ENCODE measurements at regions not wholly inside any gene's neighbourhood (a gene's known extent, or its start where the extent isn't known, plus 50 kb on each side); places are given as distances from the start of the nearest gene placed in this dataset.

DNA sequence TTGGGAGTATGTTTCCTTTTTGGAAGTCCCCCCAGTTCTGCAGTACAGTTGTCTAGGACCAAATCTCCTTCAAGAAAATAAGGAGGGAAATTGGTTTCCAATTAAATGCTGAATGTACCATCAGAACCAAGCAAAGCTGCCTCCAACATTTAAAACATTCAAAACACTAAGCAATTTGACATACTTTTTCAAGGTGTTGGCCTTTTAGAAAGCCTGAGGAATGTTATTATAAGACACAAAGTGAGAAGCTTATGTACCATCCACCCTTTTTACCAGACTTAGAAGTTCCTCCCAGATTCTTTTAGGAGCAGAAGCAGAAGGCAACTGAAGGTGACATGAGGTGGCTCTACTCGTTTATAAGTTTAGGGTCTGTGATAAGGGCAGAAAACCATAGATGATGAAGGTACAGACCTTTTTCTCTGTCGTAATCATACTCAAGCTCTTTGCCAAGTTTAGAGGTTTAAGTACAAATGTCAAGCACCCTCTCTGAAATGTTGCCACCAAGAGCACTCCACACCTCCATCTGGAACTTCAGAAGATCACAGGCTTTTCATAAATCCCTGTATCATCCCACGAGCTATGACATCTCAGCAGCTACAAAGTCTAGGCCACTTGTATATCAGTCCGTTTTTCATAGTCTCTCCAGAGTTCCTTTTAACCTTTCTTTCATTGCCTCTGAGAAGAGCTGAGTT is 282.5 kb upstream of the THBS1 start:
- no peak for DNase-seq

DNA sequence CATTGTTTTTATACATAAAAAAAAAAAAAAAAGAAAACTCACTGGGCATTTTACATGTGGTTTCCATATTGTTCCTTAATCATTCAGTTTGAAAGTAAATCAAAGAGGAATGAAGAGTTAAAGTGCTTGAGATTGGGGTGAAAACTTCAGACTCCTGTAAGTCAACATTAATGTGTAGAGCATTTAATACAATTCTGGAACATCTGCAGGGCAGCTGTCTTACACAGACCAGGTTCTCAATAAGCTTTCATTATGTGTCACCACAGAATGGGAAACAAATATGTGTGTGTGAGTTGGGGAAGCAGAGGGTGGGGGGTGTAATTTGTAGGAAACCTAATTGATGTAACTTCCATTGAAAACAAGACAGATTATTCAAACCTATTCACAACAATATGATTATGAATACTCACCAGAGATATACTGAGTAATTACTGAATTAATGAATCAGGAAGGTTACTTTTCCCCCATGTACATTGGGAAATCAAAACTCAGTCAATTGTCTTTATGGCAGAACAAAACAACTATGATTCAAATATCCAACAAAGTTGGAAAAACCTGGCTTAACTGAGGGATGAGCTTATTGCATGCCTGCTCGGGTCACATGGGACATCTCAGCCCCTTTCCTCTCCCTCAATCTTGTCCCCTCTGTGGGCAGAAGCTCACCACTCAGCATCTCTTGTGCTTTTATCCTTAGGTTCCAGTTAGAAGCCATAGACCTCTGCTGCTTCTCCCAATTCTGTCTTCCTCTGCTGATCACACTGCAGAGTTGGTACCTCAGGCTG is 281.2 kb upstream of the THBS1 start:
- no peak for DNase-seq

DNA sequence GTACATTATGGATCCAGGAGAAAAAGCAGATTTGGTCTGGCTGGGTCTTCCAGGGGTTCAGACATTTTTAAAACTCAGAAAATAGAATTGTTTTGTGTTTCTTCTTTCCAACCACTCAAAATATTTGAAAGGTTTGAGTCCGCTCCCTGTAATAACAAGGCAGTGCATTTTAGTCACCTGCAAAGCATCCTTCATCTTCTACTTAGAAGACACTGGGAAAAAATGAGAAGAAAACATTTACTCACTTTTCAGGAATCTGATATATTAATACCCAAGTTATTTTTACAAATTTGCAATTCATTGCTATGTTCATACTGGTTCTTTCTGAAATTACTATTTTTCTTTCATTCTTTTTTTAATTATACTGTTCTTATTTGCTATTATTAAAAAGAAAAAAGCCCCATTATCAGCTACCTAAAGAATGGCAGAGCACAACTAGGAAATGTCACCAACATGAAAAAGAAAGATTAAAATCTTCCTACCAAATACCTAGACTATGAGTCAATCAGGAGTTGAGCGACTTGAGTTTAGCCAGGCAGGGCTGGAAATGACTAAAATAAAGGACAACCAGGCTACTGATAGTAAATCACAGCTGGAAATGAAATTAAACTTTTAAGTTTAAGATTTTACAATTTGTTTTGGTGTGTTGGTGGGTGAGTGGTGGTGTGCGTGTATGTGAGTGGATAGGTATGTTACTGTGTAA is 280.3 kb upstream of the THBS1 start:
- no peak for DNase-seq

DNA sequence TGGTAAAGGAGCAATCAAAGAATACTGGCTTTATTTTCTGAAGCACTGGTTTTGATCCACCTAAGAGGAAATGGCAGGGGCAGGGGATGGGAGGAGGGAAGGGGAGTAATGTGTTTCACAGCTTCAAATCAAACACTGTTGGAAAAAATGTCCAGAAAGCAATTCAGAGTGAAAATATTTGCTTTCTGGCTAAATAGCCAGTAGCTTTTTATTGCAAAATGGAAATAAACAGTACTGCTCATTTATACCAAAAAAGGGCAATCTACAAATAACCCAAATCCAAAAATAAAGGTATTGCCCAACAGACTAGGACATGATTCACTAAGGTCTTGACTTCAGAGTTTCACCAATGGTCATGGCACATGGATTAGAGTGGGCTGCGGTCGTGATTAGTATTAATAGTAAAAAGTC is 279.3 kb upstream of the THBS1 start:
- DNase-seq, result no peak

DNA sequence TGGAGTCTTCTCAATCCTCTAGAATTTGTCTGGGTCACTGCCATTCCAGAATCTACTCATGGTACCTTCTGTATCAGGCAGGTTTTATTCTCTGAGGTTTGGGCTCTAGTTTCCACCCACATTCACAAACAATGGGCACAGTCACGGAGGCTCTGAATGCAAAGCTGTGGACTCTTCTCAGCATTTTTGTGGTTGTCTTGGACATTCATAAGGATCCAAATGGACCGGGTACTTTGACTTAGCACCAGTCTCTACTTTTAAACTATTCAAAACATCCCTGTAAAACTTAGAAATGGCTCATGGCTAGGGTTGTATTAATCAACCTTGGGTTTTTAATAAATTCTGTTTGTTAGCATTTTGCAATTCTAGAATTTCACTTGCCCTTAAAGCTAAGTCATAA is 277.9 kb upstream of the THBS1 start:
- DNase-seq, result no peak

DNA sequence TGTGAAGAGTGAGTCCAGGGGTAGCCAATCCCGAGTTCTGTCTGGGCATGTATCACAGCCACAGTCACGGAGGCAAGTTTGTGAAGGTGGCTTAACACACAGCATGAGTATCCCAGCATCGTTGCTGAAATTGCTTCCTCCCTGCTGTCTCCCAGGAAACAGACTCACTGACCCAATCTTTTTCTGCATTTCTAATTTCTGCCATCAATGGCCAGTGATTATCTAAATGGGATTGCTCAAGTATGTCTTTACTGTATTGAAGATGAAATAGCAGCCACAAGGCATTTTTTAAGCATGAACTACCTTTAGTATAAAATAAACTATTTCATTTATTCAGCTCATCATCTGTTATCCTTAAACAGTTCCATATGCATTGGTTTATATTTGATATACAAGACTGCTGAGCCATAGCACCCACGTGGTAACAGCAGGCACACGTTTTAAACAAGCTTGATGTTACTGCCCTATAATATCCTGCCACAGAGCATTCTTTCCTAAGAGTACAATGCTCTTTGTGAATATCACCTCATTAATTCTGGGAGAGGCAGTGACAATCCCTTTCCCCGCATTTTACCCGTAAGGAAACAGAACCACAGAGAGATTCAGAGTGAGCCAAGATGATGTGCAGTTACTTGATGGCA is 276.6 kb upstream of the THBS1 start:
- no peak for DNase-seq

DNA sequence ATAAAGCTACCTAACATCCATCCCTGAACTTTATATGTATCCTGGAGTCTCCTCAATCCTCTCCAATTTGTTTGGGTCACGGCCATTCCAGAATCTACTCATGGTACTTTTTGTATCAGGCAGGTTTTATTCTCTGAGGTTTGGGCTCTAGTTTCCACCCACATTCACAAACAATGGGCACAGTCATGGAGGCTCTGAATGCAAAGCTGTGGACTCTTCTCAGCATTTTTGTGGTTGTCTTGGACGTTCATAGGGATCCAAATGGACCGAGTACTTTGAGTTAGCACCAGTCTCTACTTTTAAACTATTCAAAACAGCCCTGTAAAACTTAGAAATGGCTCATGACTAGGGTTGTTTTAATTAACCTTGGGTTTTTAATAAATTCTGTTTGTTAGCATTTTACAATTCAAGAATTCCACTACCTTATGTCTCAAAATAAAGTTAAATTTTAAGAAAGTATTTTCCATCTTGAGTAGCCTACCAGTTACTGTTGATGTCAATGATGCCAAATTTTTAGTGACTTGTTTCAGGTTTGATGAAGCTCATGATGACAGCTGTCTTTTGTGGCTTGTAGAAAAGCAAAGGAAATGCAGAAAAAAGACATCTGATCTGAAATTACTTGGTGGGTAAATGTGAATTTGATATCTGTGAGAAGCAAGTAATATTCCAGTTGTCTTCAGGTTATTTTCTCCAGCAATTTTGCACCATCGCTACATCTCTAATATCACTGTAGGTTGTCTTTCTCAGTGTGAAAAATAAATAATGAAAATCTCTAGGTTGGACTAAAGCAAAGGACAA is 275.7 kb upstream of the THBS1 start:
- no peak for DNase-seq

DNA sequence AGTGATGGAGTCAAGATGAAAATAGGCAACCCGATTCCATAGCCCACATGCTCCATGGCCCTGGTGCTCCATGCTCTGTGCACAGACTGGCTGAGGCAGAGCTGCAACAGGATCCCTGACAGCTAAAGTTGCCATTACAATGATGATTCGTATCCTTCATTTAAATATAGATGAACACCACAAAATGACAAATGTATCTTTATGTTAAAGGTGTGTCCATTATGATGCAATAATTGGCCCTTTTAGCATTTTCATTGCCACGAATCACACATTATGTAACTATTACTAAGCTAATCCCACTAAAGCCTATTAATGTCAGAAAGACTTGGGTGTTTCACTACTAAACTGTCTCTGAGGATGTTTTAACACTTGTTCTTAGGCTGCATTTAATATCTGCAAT is 270.2 kb upstream of the THBS1 start:
- no peak for DNase-seq

DNA sequence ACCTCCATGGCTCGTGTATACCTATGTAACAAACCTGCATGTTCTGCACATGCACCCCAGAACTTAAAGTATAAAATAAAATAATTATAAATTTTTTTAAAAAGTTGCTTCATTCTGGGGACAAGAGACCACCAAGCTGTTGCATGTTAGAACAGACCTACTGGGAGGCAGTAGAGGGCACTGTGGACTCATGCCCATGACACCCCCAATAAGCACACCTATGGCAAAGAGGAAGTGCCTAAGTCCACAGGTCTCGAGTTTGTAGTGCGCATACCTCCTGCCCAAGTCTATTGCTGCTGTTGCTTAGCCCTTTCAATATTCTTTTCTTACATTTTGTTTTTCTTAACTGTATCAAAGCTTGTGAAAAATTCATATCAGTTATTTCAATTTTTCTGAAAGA is 267.9 kb upstream of the THBS1 start:
- no peak for DNase-seq

DNA sequence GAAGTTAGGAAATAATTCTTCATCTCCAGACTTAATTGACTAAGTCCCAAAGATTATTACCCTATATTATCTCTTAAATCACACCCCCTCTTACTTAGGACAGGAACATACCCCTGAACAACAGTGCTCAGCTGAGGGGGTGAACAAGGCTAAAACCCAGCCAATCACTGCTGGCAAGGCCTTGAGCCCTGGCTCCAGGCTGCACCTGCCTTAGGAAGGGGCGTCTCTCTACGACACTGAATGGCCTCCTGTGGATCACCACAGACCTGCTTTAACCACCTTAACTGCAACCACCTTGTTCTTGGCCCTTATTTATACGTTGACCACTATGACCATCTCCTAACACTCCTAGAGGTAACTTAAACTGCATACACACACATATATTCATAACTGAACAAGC is 267.4 kb upstream of the THBS1 start:
- DNase-seq, result no peak

DNA sequence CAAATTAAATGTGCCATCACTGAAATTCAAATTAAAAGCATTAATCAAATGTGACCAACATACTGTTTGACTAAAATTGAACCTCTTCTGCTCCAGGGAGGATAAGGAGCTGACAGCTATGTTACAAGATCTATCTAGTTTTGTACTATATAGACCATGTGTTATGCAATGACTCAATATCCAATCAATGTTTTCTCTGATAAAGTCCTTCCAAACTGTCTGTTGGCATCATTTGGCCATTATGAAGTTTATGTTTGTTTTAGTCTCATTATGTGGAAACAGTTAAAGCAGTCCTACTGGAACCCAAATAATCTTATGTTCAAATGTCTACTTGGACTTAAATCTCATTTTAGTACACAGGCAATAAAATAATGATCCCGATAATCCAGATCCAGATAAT is 267.0 kb upstream of the THBS1 start:
- DNase-seq, result no peak

DNA sequence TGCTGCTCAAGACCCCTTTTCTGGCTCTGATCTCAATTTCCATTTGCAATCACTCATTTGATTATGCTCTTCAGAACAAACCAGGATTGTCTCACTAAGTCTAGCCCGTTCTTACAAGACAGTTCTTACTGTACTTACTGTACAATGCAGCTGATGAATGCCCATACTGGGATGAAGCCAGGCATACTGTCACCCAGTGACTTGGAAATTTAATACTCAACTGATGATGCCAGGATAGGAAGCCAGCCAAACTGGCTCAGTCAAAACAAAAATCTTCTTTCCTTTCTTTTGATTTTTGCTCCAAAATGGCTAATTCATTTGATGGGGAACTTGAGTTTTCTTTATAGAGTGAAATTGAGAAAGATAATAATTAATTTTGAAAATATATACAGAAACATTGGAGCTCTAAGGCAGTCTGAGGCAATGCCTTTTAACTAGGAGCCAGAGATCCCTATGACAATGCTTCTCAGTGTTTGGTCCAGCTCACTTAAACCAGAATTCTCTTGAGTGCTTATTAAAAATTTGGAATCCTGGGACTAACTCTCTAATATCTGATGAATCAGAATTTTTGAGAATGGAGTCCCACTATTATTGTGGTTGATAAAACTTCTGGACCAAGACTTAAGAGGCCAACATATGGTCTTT is 265.6 kb upstream of the THBS1 start:
- DNase-seq, result no peak

DNA sequence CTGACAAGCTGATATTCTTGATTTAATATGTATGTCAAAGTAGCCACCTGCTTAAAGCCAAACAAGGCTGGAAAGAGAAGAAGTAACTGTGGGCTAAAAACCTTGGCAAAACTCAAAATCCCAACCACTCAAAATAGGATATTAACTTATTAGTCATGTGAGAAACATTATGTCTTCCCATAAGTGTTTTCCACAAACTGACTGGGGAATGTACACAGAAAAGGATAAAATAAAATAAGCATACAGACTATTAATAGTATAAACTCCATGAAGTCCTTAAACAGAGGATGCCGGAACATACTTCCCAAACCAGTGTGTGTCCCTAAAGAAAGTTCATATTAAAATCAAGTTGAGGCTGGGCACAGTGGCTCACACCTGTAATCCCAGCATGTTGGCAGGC is 263.7 kb upstream of the THBS1 start:
- DNase-seq, result no peak

DNA sequence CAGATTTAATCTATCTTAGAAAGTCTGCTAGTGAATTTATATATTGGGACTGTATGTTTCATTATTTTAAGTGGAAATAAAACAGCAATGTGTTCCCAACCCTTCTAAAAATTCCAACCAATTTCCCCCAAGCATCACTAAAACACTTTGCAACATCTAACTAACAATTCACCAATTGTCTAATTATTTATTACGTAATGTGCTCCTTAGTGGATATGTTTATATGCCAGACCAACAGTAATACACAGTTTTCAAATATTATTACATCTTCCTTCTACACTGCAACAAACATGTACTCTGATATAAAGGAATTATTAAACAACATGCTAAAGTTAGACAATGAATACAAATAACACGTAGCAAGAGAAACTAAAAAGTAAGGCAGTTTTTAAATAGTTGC is 262.6 kb upstream of the THBS1 start:
- DNase-seq, result no peak

DNA sequence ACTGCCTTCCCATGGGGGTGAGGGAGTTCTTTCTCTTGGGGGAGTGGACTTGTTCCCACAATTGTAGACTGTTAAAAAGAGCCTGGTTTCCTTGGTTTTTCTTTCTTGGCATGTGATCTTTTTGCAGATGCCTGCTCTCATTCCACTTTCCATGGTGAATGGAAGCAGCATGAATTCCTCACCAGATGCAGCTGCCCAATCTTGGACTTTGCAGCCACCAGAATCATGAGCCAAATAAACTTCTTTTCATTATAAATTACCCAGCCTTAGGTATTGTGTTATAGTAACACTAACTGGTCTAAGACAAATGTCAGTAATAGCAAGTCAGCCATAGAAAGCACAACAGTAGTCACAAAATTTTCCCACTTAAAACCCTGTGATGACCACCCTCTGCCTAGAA is 260.5 kb upstream of the THBS1 start:
- no peak for DNase-seq

DNA sequence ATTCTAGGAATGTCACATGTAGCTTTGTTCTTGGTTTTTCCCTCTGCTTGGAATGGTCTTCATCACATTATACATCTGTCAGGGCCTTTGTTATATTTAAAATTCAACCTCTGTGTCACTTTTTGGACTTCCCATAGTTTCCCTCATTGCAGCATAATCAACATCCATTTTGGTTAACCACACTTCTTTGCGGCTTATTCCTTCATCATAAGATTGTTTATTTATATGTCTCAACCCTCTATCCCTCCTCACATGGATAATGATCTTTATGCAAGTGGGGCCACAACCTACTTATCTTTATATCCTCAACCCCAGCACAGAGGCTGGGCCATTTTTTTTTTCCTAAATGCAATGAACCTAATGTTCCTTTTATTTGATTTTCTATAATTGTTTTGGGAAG is 260.0 kb upstream of the THBS1 start:
- no peak for DNase-seq

DNA sequence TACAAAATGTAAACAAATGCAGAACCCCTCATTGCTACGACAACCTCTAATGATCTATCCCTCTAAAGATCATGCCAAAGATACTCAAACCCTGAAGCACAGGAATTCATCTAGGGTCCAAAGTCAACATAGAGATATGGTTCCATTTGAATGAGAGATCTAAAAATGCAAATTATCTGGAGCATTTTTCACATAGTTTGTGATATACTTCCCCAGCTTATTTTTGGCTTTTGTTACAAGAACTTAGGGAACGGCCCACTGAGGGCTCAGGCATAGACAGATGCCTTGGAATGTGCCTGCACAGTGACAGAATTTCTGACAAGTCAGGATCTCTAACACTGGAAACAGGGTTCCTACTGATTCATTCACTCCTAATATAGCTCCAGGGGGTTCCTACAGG is 258.9 kb upstream of the THBS1 start:
- no peak for DNase-seq

DNA sequence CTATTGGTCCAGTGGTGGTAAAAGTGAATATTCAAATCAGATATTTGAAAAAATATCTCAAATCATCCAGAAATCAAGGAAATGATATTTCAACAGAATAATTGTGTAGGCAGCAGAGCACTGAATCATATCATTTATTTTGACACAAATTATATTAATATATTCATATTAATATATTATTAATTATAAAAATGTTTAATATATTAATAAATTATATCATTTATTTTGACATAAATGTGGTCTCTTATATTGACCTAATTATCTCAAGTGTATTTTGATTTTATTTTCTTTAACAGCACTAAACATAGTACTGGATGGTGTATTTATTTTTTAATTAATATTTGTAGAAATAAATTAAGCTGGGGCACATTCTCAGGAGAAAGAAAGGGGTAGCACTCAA is 257.7 kb upstream of the THBS1 start:
- no peak for DNase-seq

DNA sequence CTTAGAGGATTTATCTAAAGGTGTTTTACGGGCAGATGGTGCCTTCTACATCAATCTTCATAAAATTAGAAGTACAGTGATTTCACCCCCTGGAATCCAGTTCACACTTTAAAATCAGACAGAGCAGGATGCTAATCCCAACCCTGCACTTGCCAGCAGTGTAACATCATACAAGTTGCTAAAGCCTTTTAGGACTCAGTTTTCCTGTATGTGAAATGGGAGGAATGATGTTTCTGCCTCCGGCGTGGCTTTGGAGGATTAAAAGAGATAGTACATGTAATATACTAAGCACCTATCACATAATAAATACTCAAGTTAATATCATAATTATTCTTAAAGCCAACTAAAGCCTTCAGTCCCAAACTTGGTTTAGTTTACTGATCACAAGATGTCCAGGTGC is 257.2 kb upstream of the THBS1 start:
- no peak for DNase-seq

DNA sequence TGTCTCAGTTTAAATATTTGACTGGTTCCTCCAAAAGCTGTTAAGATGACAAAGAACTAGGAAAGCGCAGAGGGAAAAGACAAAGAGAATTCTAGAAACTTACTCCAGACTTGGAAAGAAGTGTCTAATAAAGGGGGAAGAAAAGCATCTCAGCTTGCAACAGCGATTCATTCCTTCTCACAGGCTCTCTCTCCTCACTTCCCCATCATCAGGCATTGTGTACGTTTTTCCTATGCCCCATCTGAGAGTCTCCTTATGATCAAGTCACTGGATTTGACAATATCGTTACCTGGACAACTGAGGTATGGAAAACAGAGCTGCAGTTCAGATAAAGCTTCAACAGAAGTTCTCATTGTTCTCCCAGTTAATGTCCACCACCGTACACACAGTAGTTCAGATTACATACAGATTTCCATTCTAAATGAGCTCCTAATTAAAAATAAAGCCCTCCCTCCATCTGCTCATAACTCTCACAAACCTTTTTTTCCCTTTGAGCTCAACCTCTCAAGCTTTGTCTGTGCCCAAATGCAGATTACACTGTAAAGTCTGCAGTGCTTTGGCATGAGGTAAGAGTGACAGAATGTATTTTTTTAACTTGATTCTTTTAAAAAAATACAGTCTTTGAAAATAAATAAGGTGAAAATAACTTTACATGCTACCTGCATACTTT is 254.4 kb upstream of the THBS1 start:
- DNase-seq, result no peak

DNA sequence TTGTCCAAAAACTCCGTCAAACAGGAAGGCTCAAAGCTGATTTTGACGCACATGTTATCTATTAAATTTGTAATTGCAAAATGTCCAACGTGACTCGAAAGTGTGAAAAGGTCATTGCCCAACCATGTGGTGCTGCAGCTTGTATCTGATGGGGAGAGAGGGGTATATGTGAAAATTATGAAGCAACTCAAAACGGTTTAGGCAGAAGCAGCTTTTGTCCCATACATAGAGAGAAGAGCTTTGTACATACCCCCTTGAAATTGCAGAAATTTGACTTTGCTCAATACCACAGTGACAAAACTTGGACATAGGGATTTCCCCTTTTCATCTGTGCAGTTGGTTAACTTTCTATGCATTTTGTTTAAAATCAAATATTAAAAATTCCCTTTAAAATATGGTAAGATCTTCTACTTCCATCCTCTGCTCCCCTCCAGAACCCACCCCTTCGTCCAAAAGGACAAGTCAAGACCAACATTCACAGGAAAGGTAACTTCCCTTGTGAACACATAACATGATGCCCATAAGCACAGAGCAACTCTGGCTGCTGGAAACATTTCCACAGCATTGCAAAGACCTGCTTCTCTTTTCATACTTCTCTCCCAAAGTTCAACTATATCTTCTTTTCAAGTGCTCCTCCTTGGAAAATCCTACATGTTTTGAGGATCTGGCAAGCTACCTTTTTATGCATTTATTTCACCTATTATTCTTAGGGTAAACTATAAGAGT is 253.7 kb upstream of the THBS1 start:
- DNase-seq, result no peak

Data from NCI-H1417 treated with DMSO at 0.1 percent for 48 hours (cell line).